Raji (cell line): ENCODE measurements at regions not wholly inside any gene's neighbourhood (a gene's known extent, or its start where the extent isn't known, plus 50 kb on each side); places are given as distances from the start of the nearest gene placed in this dataset.

Experiments used
- POLR2A ChIP-seq: IDR thresholded peaks from 2 replicates; pipeline ENCODE4 v1.6.1; 2011; ENCODE audit warnings: low read depth, low read length, control low read depth; ENCODE audit not compliant: insufficient read depth

DNA sequence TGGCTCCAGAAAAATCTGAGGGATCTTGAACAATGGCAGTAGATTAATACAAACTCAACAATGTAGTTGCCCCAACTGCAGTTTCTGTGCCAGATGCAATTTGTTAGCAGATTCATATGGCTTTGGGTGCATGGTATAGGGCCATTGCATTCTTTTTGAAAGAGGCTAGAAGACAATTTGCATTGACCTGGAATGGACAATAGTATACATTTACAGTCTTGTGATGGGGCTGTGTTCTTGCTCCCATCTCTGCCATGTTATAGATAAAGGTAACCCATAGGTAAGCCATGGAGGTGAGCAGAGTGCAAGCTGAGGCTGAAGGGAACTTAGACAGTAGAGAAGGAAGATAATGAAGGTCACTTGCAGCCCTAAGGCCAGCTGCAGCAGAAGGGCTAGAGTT is 50.1 kb upstream of the DIO3 start:
- no peak for TF ChIP-seq POLR2A
